ENCODE measurements at regions not wholly inside any gene's neighbourhood (a gene's known extent, or its start where the extent isn't known, plus 50 kb on each side); places are given as distances from the start of the nearest gene placed in this dataset.

DNA sequence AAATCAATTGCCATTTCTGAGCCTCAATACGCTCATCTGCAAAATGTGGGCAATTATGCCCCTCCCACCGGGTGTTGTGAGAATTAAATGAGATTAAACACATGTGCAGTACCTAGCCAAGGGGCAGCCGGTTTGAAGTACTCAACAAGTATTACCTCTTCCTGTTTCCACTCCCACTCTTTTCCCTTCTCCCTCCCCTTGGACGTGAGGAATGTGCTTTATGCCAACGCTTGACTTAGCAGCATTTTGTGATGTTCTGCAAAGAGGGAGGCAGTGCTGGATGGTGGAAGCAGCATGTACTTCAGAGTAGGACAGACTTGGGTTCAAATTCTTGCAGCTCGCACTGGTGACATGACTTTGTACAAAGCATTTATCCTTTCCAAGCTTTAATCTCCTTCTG, 306.0 kb downstream of the BUD13 start:
- no peak overlapping the region for H3K27ac ChIP-seq (ENCODE audit: insufficient read depth, low read length)
- no peak overlapping the region for H3K4me3 ChIP-seq (replicated peaks in 1 of 4; ENCODE audit: control extremely low read depth in 1 of 4, insufficient read depth in 1 of 4, low read depth in 3 of 4, low read length in 4 of 4)
- no peaks in the 10 kb centered on the region for H3K36me3 ChIP-seq (ENCODE audit: control insufficient read depth, insufficient read depth, low read length)
- no peaks in the 10 kb centered on the region for H3K27me3 ChIP-seq (ENCODE audit: control insufficient read depth, insufficient read depth, low read length)
- no peak overlapping the region for H3K4me2 ChIP-seq (ENCODE audit: extremely low read depth, insufficient read depth, low read length)
- TF ChIP-seq EZH2 (IDR thresholded peaks at IDR 0.05; ENCODE audit: low read length, missing control alignments) = no peak
- TF ChIP-seq, protein P1, sequence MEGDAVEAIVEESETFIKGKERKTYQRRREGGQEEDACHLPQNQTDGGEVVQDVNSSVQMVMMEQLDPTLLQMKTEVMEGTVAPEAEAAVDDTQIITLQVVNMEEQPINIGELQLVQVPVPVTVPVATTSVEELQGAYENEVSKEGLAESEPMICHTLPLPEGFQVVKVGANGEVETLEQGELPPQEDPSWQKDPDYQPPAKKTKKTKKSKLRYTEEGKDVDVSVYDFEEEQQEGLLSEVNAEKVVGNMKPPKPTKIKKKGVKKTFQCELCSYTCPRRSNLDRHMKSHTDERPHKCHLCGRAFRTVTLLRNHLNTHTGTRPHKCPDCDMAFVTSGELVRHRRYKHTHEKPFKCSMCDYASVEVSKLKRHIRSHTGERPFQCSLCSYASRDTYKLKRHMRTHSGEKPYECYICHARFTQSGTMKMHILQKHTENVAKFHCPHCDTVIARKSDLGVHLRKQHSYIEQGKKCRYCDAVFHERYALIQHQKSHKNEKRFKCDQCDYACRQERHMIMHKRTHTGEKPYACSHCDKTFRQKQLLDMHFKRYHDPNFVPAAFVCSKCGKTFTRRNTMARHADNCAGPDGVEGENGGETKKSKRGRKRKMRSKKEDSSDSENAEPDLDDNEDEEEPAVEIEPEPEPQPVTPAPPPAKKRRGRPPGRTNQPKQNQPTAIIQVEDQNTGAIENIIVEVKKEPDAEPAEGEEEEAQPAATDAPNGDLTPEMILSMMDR (conservative IDR thresholded peaks at IDR 0.05 in 1 of 2, IDR thresholded peaks at IDR 0.05 in 1 of 2; ENCODE audit: low read depth in 1 of 2, low read length in 2 of 2) = no peak
- no peak overlapping the region for H2AFZ ChIP-seq (ENCODE audit: low read length)
- no peak for DNase-seq (ENCODE audit: low read depth in 2 of 2)
- H4K20me1 ChIP-seq (ENCODE audit: control insufficient read depth, extremely low read depth, insufficient read depth, low read length) = no peaks in the 10 kb centered on the region
- no peaks in the 10 kb centered on the region for H3K79me2 ChIP-seq (ENCODE audit: control insufficient read depth, insufficient read depth, low read length)
- no peaks in the 10 kb centered on the region for H3K9me3 ChIP-seq (ENCODE audit: control insufficient read depth, insufficient read depth, low read depth, low read length)
- no peaks in the 10 kb centered on the region for H3K4me1 ChIP-seq (ENCODE audit: control insufficient read depth, extremely low read depth, insufficient read depth, low read length)
- H3K9ac ChIP-seq (ENCODE audit: insufficient read depth, low read length) = no peak overlapping the region

DNA sequence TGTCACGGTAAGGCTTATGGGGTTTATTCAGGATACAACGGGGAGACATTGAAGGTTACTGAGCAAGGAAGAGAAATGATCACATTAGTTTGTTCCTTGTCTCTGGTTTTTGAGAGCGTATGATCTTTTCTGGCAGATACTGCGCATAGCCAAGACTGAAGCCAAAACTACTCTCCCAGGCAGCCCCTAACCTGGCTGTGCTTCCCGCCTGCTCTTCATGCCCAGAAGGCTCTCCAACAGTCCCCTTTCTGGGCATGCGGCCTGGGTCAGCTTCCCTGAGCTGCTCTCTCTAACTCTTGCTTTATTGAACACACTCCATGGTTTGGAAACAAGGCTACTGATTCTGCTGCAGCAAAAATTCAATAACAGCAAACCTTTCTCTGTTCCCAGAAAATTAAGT, 306.6 kb downstream of the BUD13 start:
- Histone ChIP-seq H2AFZ (ENCODE audit: low read length) (no peak overlapping the region), H3K4me1 (ENCODE audit: control insufficient read depth, extremely low read depth, insufficient read depth, low read length) (no peaks in the 10 kb centered on the region), H3K4me3 (replicated peaks in 1 of 4; ENCODE audit: control extremely low read depth in 1 of 4, insufficient read depth in 1 of 4, low read depth in 3 of 4, low read length in 4 of 4) (no peak overlapping the region), H3K27ac (ENCODE audit: insufficient read depth, low read length) (no peak overlapping the region), H3K36me3 (ENCODE audit: control insufficient read depth, insufficient read depth, low read length) (no peaks in the 10 kb centered on the region), H3K79me2 (ENCODE audit: control insufficient read depth, insufficient read depth, low read length) (no peaks in the 10 kb centered on the region), H3K4me2 (ENCODE audit: extremely low read depth, insufficient read depth, low read length) (no peak overlapping the region), H3K27me3 (ENCODE audit: control insufficient read depth, insufficient read depth, low read length) (no peaks in the 10 kb centered on the region), H3K9ac (ENCODE audit: insufficient read depth, low read length) (no peak overlapping the region), H4K20me1 (ENCODE audit: control insufficient read depth, extremely low read depth, insufficient read depth, low read length) (no peaks in the 10 kb centered on the region), H3K9me3 (ENCODE audit: control insufficient read depth, insufficient read depth, low read depth, low read length) (no peaks in the 10 kb centered on the region)
- DNase-seq (ENCODE audit: low read depth in 2 of 2) = no peak
- TF ChIP-seq EZH2 (IDR thresholded peaks at IDR 0.05; ENCODE audit: low read length, missing control alignments) = no peak
- TF ChIP-seq, protein P1 (conservative IDR thresholded peaks at IDR 0.05 in 1 of 2, IDR thresholded peaks at IDR 0.05 in 1 of 2; ENCODE audit: low read depth in 1 of 2, low read length in 2 of 2) = no peak

DNA sequence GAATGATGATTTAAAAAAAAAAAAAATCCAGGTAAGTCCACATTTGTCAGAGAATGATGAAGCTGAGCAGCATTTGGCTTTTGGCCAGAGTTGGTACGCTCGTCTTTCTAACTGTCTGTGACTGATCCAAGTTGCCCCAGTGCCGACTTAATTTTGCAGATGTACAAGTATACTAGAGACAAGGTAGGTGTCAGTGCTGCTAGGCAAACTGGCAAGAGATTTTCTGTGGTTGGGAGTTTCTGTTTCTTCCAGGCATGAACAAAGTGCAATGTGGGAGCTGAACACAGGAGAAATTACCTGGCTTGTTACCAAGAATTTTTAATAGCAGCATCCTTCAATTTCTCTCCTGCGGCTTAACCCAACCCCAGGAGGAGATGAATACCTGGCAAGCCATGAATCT, 307.7 kb downstream of the BUD13 start:
- no peaks in the 10 kb centered on the region for H3K27me3 ChIP-seq (ENCODE audit: control insufficient read depth, insufficient read depth, low read length)
- H2AFZ ChIP-seq (ENCODE audit: low read length) = no peak overlapping the region
- no peak overlapping the region for H3K4me2 ChIP-seq (ENCODE audit: extremely low read depth, insufficient read depth, low read length)
- no peaks in the 10 kb centered on the region for H4K20me1 ChIP-seq (ENCODE audit: control insufficient read depth, extremely low read depth, insufficient read depth, low read length)
- no peak for DNase-seq (ENCODE audit: low read depth in 2 of 2)
- no peaks in the 10 kb centered on the region for H3K79me2 ChIP-seq (ENCODE audit: control insufficient read depth, insufficient read depth, low read length)
- H3K4me3 ChIP-seq (replicated peaks in 1 of 4; ENCODE audit: control extremely low read depth in 1 of 4, insufficient read depth in 1 of 4, low read depth in 3 of 4, low read length in 4 of 4) = no peak overlapping the region
- H3K9ac ChIP-seq (ENCODE audit: insufficient read depth, low read length) = no peak overlapping the region
- H3K36me3 ChIP-seq (ENCODE audit: control insufficient read depth, insufficient read depth, low read length) = no peaks in the 10 kb centered on the region
- H3K9me3 ChIP-seq (ENCODE audit: control insufficient read depth, insufficient read depth, low read depth, low read length) = no peaks in the 10 kb centered on the region
- no peaks in the 10 kb centered on the region for H3K4me1 ChIP-seq (ENCODE audit: control insufficient read depth, extremely low read depth, insufficient read depth, low read length)
- TF ChIP-seq EZH2 (IDR thresholded peaks at IDR 0.05; ENCODE audit: low read length, missing control alignments) = no peak
- TF ChIP-seq, protein P1 (conservative IDR thresholded peaks at IDR 0.05 in 1 of 2, IDR thresholded peaks at IDR 0.05 in 1 of 2; ENCODE audit: low read depth in 1 of 2, low read length in 2 of 2) = no peak
- H3K27ac ChIP-seq (ENCODE audit: insufficient read depth, low read length) = no peak overlapping the region
